ENCODE measurements at regions not wholly inside any gene's neighbourhood (a gene's known extent, or its start where the extent isn't known, plus 50 kb on each side); places are given as distances from the start of the nearest gene placed in this dataset.

DNA sequence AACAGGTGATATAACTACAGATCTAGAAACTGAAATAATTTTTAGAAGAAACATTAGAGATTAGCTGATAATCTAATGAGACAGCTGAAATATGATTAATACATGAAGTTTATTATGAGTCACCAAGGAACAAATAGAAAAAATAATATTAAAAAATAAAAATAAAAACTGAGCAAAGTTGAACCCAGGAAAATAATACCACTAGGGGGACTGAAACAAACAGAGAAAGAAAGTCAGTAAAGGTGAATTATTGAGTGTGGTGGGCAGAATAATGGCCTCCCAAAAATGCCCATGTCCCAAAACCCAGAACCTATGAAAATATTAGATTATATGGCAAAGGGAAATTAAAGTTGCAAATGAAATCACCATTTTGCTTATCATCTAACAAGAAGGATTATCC lies 820.7 kb upstream of the INTU start:
- DNase-seq (ENCODE audit: low spot score), result no peak
- TF ChIP-seq, protein P1, sequence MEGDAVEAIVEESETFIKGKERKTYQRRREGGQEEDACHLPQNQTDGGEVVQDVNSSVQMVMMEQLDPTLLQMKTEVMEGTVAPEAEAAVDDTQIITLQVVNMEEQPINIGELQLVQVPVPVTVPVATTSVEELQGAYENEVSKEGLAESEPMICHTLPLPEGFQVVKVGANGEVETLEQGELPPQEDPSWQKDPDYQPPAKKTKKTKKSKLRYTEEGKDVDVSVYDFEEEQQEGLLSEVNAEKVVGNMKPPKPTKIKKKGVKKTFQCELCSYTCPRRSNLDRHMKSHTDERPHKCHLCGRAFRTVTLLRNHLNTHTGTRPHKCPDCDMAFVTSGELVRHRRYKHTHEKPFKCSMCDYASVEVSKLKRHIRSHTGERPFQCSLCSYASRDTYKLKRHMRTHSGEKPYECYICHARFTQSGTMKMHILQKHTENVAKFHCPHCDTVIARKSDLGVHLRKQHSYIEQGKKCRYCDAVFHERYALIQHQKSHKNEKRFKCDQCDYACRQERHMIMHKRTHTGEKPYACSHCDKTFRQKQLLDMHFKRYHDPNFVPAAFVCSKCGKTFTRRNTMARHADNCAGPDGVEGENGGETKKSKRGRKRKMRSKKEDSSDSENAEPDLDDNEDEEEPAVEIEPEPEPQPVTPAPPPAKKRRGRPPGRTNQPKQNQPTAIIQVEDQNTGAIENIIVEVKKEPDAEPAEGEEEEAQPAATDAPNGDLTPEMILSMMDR (conservative IDR thresholded peaks at IDR 0.05; ENCODE audit: low read depth), result no peak
- POLR2A ChIA-PET (ENCODE audit: low non-redundant PET), result no interaction called here
- H3K27ac ChIP-seq, result no peak overlapping the region
- CTCF ChIA-PET, result no interaction called here

DNA sequence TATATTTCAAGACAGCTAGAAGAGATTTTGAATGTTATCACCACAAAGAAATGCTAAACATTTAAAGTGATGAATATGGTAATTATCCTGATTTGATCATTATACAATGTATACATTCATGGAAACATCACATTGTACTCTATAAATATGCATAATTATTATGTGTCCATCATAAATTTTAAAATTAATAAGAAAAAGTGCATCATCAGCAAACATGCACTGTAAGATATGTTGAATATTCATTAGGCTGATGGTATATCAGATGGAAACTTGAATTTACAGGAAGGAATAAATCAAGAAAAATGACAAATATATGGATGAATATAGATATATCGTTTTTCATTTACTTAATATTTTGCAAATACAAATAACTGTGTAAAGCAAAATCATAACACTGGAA lies 812.1 kb upstream of the INTU start:
- TF ChIP-seq, protein P1 (conservative IDR thresholded peaks at IDR 0.05; ENCODE audit: low read depth), result no peak
- H3K27ac ChIP-seq, result no peak overlapping the region
- POLR2A ChIA-PET (ENCODE audit: low non-redundant PET), result no interaction called here
- no peak for DNase-seq (ENCODE audit: low spot score)
- CTCF ChIA-PET, result no interaction called here

DNA sequence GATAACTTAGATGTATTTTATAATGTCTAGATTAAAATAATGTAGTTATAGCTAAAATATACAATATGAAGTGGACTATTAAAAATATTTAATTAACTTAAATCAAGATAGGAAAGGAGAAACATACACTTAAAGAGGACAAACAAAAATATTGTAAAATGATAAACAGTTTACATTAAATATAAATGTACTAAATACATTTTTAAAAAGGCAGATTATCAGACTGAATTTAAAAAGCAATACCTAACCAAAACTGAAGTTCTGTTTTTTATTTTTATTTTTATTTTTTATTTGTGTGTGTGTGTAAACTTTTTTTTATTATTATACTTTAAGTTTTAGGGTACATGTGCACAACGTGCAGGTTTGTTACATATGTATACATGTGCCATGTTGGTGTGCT lies 811.6 kb upstream of the INTU start:
- H3K27ac ChIP-seq, result no peak overlapping the region
- ChIA-PET CTCF (no interaction called here), POLR2A (ENCODE audit: low non-redundant PET) (no interaction called here)
- no peak for DNase-seq (ENCODE audit: low spot score)
- TF ChIP-seq, protein P1 (conservative IDR thresholded peaks at IDR 0.05; ENCODE audit: low read depth), result no peak

DNA sequence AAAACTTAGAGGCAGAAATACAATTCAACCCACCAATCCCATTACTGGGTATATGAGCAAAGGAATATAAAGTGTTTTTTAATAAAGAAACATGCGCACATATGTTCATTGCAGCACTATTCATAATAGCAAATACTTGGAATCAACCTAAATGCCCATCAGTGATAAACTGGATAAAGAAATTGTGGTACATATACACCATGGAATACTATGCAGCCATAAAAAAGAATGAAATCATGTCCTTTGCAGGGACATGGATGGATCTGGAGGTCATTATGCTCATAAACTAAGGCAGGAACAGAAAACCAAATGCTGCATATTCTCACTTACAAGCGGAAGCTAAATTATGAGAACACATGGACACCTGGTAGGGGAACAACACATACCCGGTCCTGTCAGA lies 807.7 kb upstream of the INTU start:
- H3K27ac ChIP-seq, result no peak overlapping the region
- POLR2A ChIA-PET (ENCODE audit: low non-redundant PET), result no interaction called here
- no peak for DNase-seq (ENCODE audit: low spot score)
- CTCF ChIA-PET, result no interaction called here
- TF ChIP-seq, protein P1 (conservative IDR thresholded peaks at IDR 0.05; ENCODE audit: low read depth), result no peak

DNA sequence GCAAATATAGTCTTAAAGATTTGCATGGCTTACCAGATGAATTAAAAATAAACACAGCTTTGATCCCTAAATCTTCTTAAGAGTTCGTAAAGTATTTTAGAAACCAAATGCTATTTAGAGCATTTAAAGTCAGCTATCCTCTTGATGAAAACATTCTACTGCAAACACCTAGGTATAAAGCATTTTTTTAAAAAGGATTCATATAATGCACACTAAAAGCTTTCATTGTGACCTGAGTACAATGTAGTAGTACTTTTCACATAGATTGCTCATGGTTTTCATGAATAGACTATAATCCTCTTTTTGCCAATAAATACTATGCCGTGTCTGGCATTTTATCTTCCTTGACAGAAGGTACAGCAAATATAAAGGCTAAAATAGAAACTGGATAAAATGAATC lies 805.1 kb upstream of the INTU start:
- no peak overlapping the region for H3K27ac ChIP-seq
- ChIA-PET POLR2A (ENCODE audit: low non-redundant PET) (no interaction called here), CTCF (no interaction called here)
- TF ChIP-seq, protein P1 (conservative IDR thresholded peaks at IDR 0.05; ENCODE audit: low read depth), result no peak
- no peak for DNase-seq (ENCODE audit: low spot score)

DNA sequence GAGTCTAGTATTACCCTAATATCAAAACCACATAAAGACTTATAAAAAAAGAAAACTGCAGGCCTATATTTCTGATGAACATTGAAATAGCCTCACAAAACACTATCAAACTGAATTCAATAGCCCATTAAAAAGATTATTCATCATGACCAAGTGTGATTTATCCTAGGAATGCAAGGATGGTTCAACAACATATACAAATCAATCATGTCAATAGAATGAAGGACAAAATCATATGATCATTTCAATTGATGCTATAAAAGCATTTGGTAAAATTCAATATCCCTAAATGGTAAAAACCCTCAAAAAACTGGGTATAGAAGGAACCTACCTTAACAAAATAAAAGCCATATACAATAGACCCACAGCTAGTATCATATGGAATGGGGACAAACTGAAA lies 797.9 kb upstream of the INTU start:
- no peak overlapping the region for H3K27ac ChIP-seq
- CTCF ChIA-PET, result no interaction called here
- DNase-seq (ENCODE audit: low spot score), result no peak
- TF ChIP-seq, protein P1 (conservative IDR thresholded peaks at IDR 0.05; ENCODE audit: low read depth), result no peak
- POLR2A ChIA-PET (ENCODE audit: low non-redundant PET), result no interaction called here

All from RWPE1 (cell line).